K562 (cell line): ENCODE measurements at regions not wholly inside any gene's neighbourhood (a gene's known extent, or its start where the extent isn't known, plus 50 kb on each side); places are given as distances from the start of the nearest gene placed in this dataset.

Source experiments
- ATAC-seq: fragments of 200-7000 bp; cut with Tn5 transposase; 3 replicates; pipeline ENCODE4 v1.9.1; 2020; ENCODE audit warnings: moderate library complexity
- BruUV-seq: library from RNA; stranded (reverse); fragments of 400-500 nt; replicated peaks from 2 replicates; lab custom pipeline; 2021; lab: Mats Ljungman, UMichigan
- CTCF ChIA-PET: fragments of 300-600 bp; formaldehyde crosslinking; extraction: SDS; loops from one replicate; lab custom pipeline; 2021; ENCODE audit warnings: low intra/inter-chr PET ratio; lab: Yijun Ruan, JAX
- POLR2A ChIA-PET: fragments of 300-600, 350-650 bp; sonication (Branson Sonifier 250); formaldehyde crosslinking; extraction: SDS; loops from one replicate; lab custom pipeline; 2021; ENCODE audit warnings: antibody characterized with exemption, inconsistent platforms; lab: Yijun Ruan, JAX
- DNase-seq, 4 experiments: peaks; one replicate each; pipeline versions ENCODE4 v3.0.0 to v3.0.0-alpha.2; 2011 to 2018; ENCODE audit warnings: low spot score in 3 of 4, mixed read lengths in 3 of 4; ENCODE audit errors: extremely low read depth in 1 of 4
- FAIRE-seq: peaks from 2 replicates; lab custom pipeline; 2011; peaks lifted over from hg19 to GRCh38; lab: Jason Lieb, UNC
- H2AFZ ChIP-seq: 2 replicates; pipeline ENCODE4 v1.6.0; 2011; ENCODE audit warnings: low read depth, low read length, control low read depth, inconsistent platforms
- H3K27ac ChIP-seq: fragments of 200-600 bp; 3 replicates; pipeline ENCODE4 v1.8.0; 2011; ENCODE audit warnings: low read depth, mild to moderate bottlenecking, control low read depth, inconsistent platforms, low read length, moderate library complexity, mixed read lengths; ENCODE audit errors: extremely low read depth
- H3K27me3 ChIP-seq, 2 experiments: fragments of 300-600 bp in 1 of 2; 2 replicates in 1 of 2; 3 replicates in 1 of 2; pipeline versions ENCODE4 v1.6.0 to v1.8.0; 2011; ENCODE audit warnings: inconsistent platforms in 2 of 2, low read length in 2 of 2, mild to moderate bottlenecking in 1 of 2, mixed read lengths in 1 of 2, moderate library complexity in 1 of 2; ENCODE audit not compliant: control insufficient read depth in 2 of 2, insufficient read depth in 2 of 2
- H3K36me3 ChIP-seq: fragments of 300-600 bp; 3 replicates; pipeline ENCODE4 v1.8.0; 2011; ENCODE audit warnings: mild to moderate bottlenecking, low read length, inconsistent platforms; ENCODE audit not compliant: control insufficient read depth, insufficient read depth
- H3K4me1 ChIP-seq, 2 experiments: fragments of 200-600 bp in 1 of 2; replicated peaks in 1 of 2; 2 replicates in 1 of 2; 3 replicates in 1 of 2; pipeline versions ENCODE4 v1.5.1 to v1.8.0; 2011; ENCODE audit warnings: inconsistent platforms in 2 of 2, low read length in 2 of 2, mild to moderate bottlenecking in 1 of 2, mixed read lengths in 1 of 2, moderate library complexity in 1 of 2; ENCODE audit not compliant: control insufficient read depth in 2 of 2, insufficient read depth in 2 of 2
- H3K4me2 ChIP-seq: 2 replicates; pipeline ENCODE4 v1.6.1; 2011; ENCODE audit warnings: low read length, control low read depth, inconsistent platforms, mixed read lengths; ENCODE audit not compliant: insufficient read depth
- H3K4me3 ChIP-seq: fragments of 200-600 bp; sonication (generic), shearing (Covaris generic); 2 replicates; pipeline ENCODE4 v1.5.1; 2016; ENCODE audit warnings: control low read depth, inconsistent platforms
- H3K79me2 ChIP-seq: fragments of 200-600 bp; 3 replicates; pipeline ENCODE4 v1.8.0; 2011; ENCODE audit warnings: low read length, inconsistent platforms; ENCODE audit not compliant: control insufficient read depth, insufficient read depth
- H3K9ac ChIP-seq, 2 experiments: 2 replicates each; pipeline versions ENCODE4 v1.6.0 to v1.6.1; 2011; ENCODE audit warnings: low read depth in 2 of 2, low read length in 2 of 2, control low read depth in 1 of 2, inconsistent platforms in 1 of 2, mild to moderate bottlenecking in 1 of 2, mixed read lengths in 1 of 2; ENCODE audit not compliant: insufficient read depth in 1 of 2
- H3K9me1 ChIP-seq: one replicate; pipeline ENCODE4 v1.6.0; 2011; ENCODE audit warnings: inconsistent platforms, mild to moderate bottlenecking, low read length, moderate library complexity; ENCODE audit not compliant: control insufficient read depth, insufficient read depth
- H3K9me3 ChIP-seq: replicated peaks from 2 replicates; pipeline ENCODE4 v1.5.1; 2011; ENCODE audit warnings: low read depth, low read length, inconsistent platforms; ENCODE audit not compliant: control insufficient read depth, insufficient read depth
- H4K20me1 ChIP-seq: replicated peaks from 2 replicates; pipeline ENCODE4 v1.6.1; 2011; ENCODE audit warnings: low read length, inconsistent platforms, mixed read lengths; ENCODE audit not compliant: control insufficient read depth, insufficient read depth
- ETV1 ChIP-seq: fragments of 450-650 bp; conservative IDR thresholded peaks from 2 replicates; pipeline ENCODE4 v1.6.1; 2016; ENCODE audit warnings: missing genetic modification characterization, control low read depth, low read depth, missing compliant biosample characterization
- EWSR1 ChIP-seq: fragments of 450-650 bp; IDR thresholded peaks from 2 replicates; pipeline ENCODE4 v1.6.1; 2018; ENCODE audit warnings: borderline replicate concordance, mild to moderate bottlenecking, low read depth, moderate library complexity; ENCODE audit not compliant: partially characterized antibody
- HNRNPL ChIP-seq: fragments of 200-400 bp; formaldehyde crosslinking; IDR thresholded peaks from 2 replicates; pipeline ENCODE4 v1.6.1; 2017; ENCODE audit warnings: low read depth, mild to moderate bottlenecking, low read length
- KAT8 ChIP-seq: fragments of 450-650 bp; IDR thresholded peaks from 2 replicates; pipeline ENCODE4 v1.6.1; 2016; ENCODE audit warnings: low read depth, mild to moderate bottlenecking
- NFIC ChIP-seq: fragments of 450-650 bp; IDR thresholded peaks from 2 replicates; pipeline ENCODE4 v1.6.1; 2017; ENCODE audit warnings: mild to moderate bottlenecking, inconsistent platforms
- RAD51 ChIP-seq: fragments of 450-650 bp; IDR thresholded peaks from 2 replicates; pipeline ENCODE4 v1.7.1; 2016; ENCODE audit warnings: low read depth, mild to moderate bottlenecking, borderline replicate concordance
- SRF ChIP-seq, 2 experiments: fragments of 250-450, 450-650 bp in 1 of 2; sonication (Bioruptor Pico) in 1 of 2; sonication (generic) in 1 of 2; formaldehyde crosslinking; IDR thresholded peaks; 2 replicates each; pipeline versions ENCODE4 v1.5.0 to v1.5.1; 2020 to 2022; ENCODE audit warnings: mild to moderate bottlenecking in 1 of 2, missing genetic modification reagents in 1 of 2
- SRSF1 ChIP-seq: fragments of 200-400 bp; formaldehyde crosslinking; IDR thresholded peaks from 2 replicates; pipeline ENCODE4 v1.6.1; 2017; ENCODE audit warnings: mild to moderate bottlenecking, low read depth, low read length, moderate library complexity
- TEAD4 ChIP-seq, 2 experiments: sonication (generic) in 1 of 2; formaldehyde crosslinking in 1 of 2; IDR thresholded peaks; 2 replicates each; pipeline versions ENCODE4 v1.6.1 to v1.8.0; 2012 to 2022; ENCODE audit warnings: borderline replicate concordance in 1 of 2, inconsistent platforms in 1 of 2, low read length in 1 of 2, mild to moderate bottlenecking in 1 of 2, missing genetic modification reagents in 1 of 2
- WGBS: fragments of 100-300 bp; shearing (Covaris generic); methylation state at CpG from one replicate; pipeline ENCODE4 v1.1.6; 2016; ENCODE audit warnings: low coverage, mixed read lengths; ENCODE audit not compliant: insufficient coverage; ENCODE audit errors: missing lambda C conversion rate; 5-methylcytosine and 5-hydroxymethylcytosine counted together
- in situ Hi-C: fragments of 300-500 bp; cut with MboI; formaldehyde crosslinking; loops from 4 replicates; pipeline ENCODE4 v1.15.0; 2018; ENCODE audit warnings: inconsistent platforms, mixed read lengths
- intact Hi-C: fragments of 100-400 bp; cut with micrococcal nuclease; formaldehyde crosslinking; loops from 2 replicates; pipeline ENCODE4 v1.14.2; 2022

GRCh38 chrX:68895778-68896177, 67.0 kb downstream of the EFNB1 start:
- H3K27me3 ChIP-seq: peaks cover 0 to 9% of the 10 kb centered on the region in 2 experiments; a peak in 1 of 5 replicates
- H3K9me1 ChIP-seq: no peaks in the 10 kb centered on the region
- in situ Hi-C loops: no loop called here
- no TSS peak for BruUV-seq
- ChIA-PET CTCF (no interaction called here), POLR2A (no interaction called here)
- WGBS: 15% methylated on average over 5 of the region's 5 CpGs
- H3K9ac ChIP-seq: no peak overlapping the region
- no peak overlapping the region for H3K4me2 ChIP-seq
- H4K20me1 ChIP-seq: no peaks in the 10 kb centered on the region
- intact Hi-C loops: no loop called here
- ATAC-seq (no peak), DNase-seq (no peak), FAIRE-seq (no peak)
- TF ChIP-seq ETV1 (tag) (no peak), SRF (CRISPR knock-in tag; IDR thresholded peaks at IDR 0.05) (no peak)
- no peak overlapping the region for H3K27ac ChIP-seq
- no peak overlapping the region for H2AFZ ChIP-seq
- no peaks in the 10 kb centered on the region for H3K36me3 ChIP-seq
- no peaks in the 10 kb centered on the region for H3K79me2 ChIP-seq
- H3K4me3 ChIP-seq: no peak overlapping the region
- H3K4me1 ChIP-seq: peaks cover 4 to 30% of the 10 kb centered on the region in 2 experiments; a peak in 4 of 5 replicates
- H3K9me3 ChIP-seq: no peaks in the 10 kb centered on the region

- ATAC-seq: no peak
- FAIRE-seq: no peak
- no peak overlapping the region for H3K4me3 ChIP-seq
- H3K4me1 ChIP-seq: peaks cover 4 to 30% of the 10 kb centered on the region in 2 experiments; a peak in 4 of 5 replicates
- ChIA-PET POLR2A (no interaction called here), CTCF (no interaction called here)
- no peak for TF ChIP-seq RAD51
- peak; percentile 62 for TF ChIP-seq NFIC
- TF ChIP-seq KAT8: no peak
- no peak for TF ChIP-seq EWSR1
- TF ChIP-seq TEAD4 (IDR thresholded peaks at IDR 0.05; ENCODE audit: low read length): no peak
- TF ChIP-seq TEAD4 (CRISPR knock-in tag; IDR thresholded peaks at IDR 0.05; ENCODE audit: borderline replicate concordance): no peak
- no peak for TF ChIP-seq HNRNPL
- no peak for TF ChIP-seq SRSF1
- no TSS peak for BruUV-seq
- peak; percentile 5 to 29 (median 20) for DNase-seq
- WGBS: 53% methylated on average over 3 of the region's 4 CpGs
- no peaks in the 10 kb centered on the region for H3K36me3 ChIP-seq
- H4K20me1 ChIP-seq: no peaks in the 10 kb centered on the region
- H3K9ac ChIP-seq: no peak overlapping the region
- H2AFZ ChIP-seq: no peak overlapping the region
- peaks cover 0 to 9% of the 10 kb centered on the region in 2 experiments; a peak in 1 of 5 replicates for H3K27me3 ChIP-seq
- no peaks in the 10 kb centered on the region for H3K9me1 ChIP-seq
- in situ Hi-C loops (no loop called here), intact Hi-C loops (no loop called here)
- no peaks in the 10 kb centered on the region for H3K79me2 ChIP-seq
- H3K4me2 ChIP-seq: no peak overlapping the region
- no peaks in the 10 kb centered on the region for H3K9me3 ChIP-seq
- no peak overlapping the region; the same call in 2 of the 3 replicates for H3K27ac ChIP-seq
These were observed 66.5 kb downstream of the EFNB1 start for GRCh38 chrX:68895341-68895755.
